CD14-positive monocyte (primary cell): ENCODE measurements at regions not wholly inside any gene's neighbourhood (a gene's known extent, or its start where the extent isn't known, plus 50 kb on each side); places are given as distances from the start of the nearest gene placed in this dataset.

Experiments
- DNase-seq, 3 donors: peaks; one replicate each; pipeline ENCODE4 v3.0.0-alpha.2; 2011 to 2022
- H2AFZ ChIP-seq: 2 replicates; pipeline ENCODE4 v1.6.0; 2012; ENCODE audit warnings: mild to moderate bottlenecking, low read depth, low read length, inconsistent platforms; ENCODE audit not compliant: insufficient read depth, poor library complexity, severe bottlenecking
- H3K27ac ChIP-seq, 2 donors: 1 replicate in 1 of 2; 2 replicates in 1 of 2; pipeline ENCODE4 v1.5.1; 2012 to 2013; ENCODE audit warnings: low read length in 2 of 2, control low read depth in 1 of 2, inconsistent platforms in 1 of 2, low read depth in 1 of 2, mild to moderate bottlenecking in 1 of 2
- H3K27me3 ChIP-seq, 2 donors: one replicate each; pipeline versions ENCODE4 v1.6.0 to v1.6.1; 2011 to 2013; ENCODE audit warnings: low read length in 2 of 2; ENCODE audit not compliant: control insufficient read depth in 2 of 2, insufficient read depth in 2 of 2
- H3K36me3 ChIP-seq, 2 donors: replicated peaks in 1 of 2; 1 replicate in 1 of 2; 2 replicates in 1 of 2; pipeline versions ENCODE4 v1.5.1 to v1.6.1; 2012 to 2013; ENCODE audit warnings: low read length in 2 of 2, control low read depth in 1 of 2, inconsistent platforms in 1 of 2, mild to moderate bottlenecking in 1 of 2; ENCODE audit not compliant: insufficient read depth in 2 of 2, control insufficient read depth in 1 of 2
- H3K4me1 ChIP-seq, 2 donors: 1 replicate in 1 of 2; 2 replicates in 1 of 2; pipeline versions ENCODE4 v1.5.1 to v1.6.1; 2012 to 2013; ENCODE audit warnings: low read length in 2 of 2, control low read depth in 1 of 2, inconsistent platforms in 1 of 2, mild to moderate bottlenecking in 1 of 2, moderate library complexity in 1 of 2; ENCODE audit not compliant: insufficient read depth in 2 of 2, control insufficient read depth in 1 of 2
- H3K4me2 ChIP-seq: replicated peaks from 2 replicates; pipeline ENCODE3; 2012; ENCODE audit warnings: low read length, moderate library complexity, mild to moderate bottlenecking; ENCODE audit not compliant: poor library complexity, severe bottlenecking; ENCODE audit errors: extremely low read depth
- H3K4me3 ChIP-seq, 3 experiments: fragments of 200-600 bp in 1 of 3; sonication (generic) in 1 of 3; replicated peaks in 1 of 3; 1 replicate in 2 of 3; 2 replicates in 1 of 3; pipeline ENCODE4 v1.5.1; 2011 to 2013; ENCODE audit warnings: low read length in 3 of 3, mild to moderate bottlenecking in 3 of 3, control low read depth in 2 of 3, low read depth in 2 of 3, inconsistent platforms in 1 of 3, moderate library complexity in 1 of 3
- H3K79me2 ChIP-seq: 2 replicates; pipeline ENCODE4 v1.6.0; 2012; ENCODE audit warnings: mild to moderate bottlenecking, control low read depth, inconsistent platforms, low read length, moderate library complexity; ENCODE audit not compliant: insufficient read depth
- H3K9ac ChIP-seq: 2 replicates; pipeline ENCODE4 v1.6.0; 2017; ENCODE audit warnings: low read length, mild to moderate bottlenecking; ENCODE audit not compliant: insufficient read depth, poor library complexity, severe bottlenecking
- H3K9me3 ChIP-seq, 2 donors: replicated peaks in 1 of 2; 1 replicate in 1 of 2; 2 replicates in 1 of 2; pipeline versions ENCODE4 v1.5.1 to v1.6.1; 2012 to 2013; ENCODE audit warnings: low read length in 2 of 2, control low read depth in 1 of 2; ENCODE audit not compliant: control insufficient read depth in 1 of 2, insufficient read depth in 1 of 2
- H4K20me1 ChIP-seq: 2 replicates; pipeline ENCODE4 v1.6.0; 2012; ENCODE audit warnings: mild to moderate bottlenecking, low read length, control low read depth, moderate library complexity; ENCODE audit not compliant: insufficient read depth
- H3K27ac Mint-ChIP-seq, 7 donors: one replicate each; pipeline ENCODE4 v1.8.0; 2020; ENCODE audit warnings: mild to moderate bottlenecking in 7 of 7, mixed read lengths in 7 of 7, moderate library complexity in 6 of 7, inconsistent platforms in 2 of 7
- H3K27me3 Mint-ChIP-seq, 3 donors: one replicate each; pipeline ENCODE4 v1.8.0; 2021 to 2022; ENCODE audit warnings: low read depth in 3 of 3, mild to moderate bottlenecking in 3 of 3, mixed read lengths in 3 of 3, moderate library complexity in 3 of 3, inconsistent platforms in 1 of 3
- H3K36me3 Mint-ChIP-seq, 2 donors: one replicate each; pipeline ENCODE4 v1.8.0; 2020; ENCODE audit warnings: mixed read lengths in 2 of 2, inconsistent platforms in 1 of 2, mild to moderate bottlenecking in 1 of 2
- H3K4me1 Mint-ChIP-seq: one replicate; pipeline ENCODE4 v1.8.0; 2020; ENCODE audit warnings: mild to moderate bottlenecking, mixed read lengths
- H3K4me3 Mint-ChIP-seq, 2 donors: one replicate each; pipeline ENCODE4 v1.8.0; 2020; ENCODE audit warnings: mild to moderate bottlenecking in 2 of 2, mixed read lengths in 2 of 2, moderate library complexity in 1 of 2
- H3K9me3 Mint-ChIP-seq, 7 donors: one replicate each; pipeline ENCODE4 v1.8.0; 2020 to 2022; ENCODE audit warnings: mixed read lengths in 7 of 7, mild to moderate bottlenecking in 6 of 7, moderate library complexity in 6 of 7, inconsistent platforms in 2 of 7
- WGBS: methylation state at CpG from one replicate; pipeline ENCODE4 v1.1.5; 2013; ENCODE audit warnings: missing lambda C conversion rate; ENCODE audit not compliant: insufficient coverage; 5-methylcytosine and 5-hydroxymethylcytosine counted together
- intact Hi-C, 2 donors: fragments of 100-400 bp; cut with micrococcal nuclease; formaldehyde crosslinking; loops; one replicate each; pipeline versions ENCODE4 v1.15.0 to v1.15.1; 2023
- TF ChIP-seq, protein P1 (sequence below): fragments of 200-600 bp; IDR thresholded peaks from one replicate; pipeline ENCODE4 v1.8.0; 2022; ENCODE audit warnings: antibody characterized with exemption, mild to moderate bottlenecking

DNA sequence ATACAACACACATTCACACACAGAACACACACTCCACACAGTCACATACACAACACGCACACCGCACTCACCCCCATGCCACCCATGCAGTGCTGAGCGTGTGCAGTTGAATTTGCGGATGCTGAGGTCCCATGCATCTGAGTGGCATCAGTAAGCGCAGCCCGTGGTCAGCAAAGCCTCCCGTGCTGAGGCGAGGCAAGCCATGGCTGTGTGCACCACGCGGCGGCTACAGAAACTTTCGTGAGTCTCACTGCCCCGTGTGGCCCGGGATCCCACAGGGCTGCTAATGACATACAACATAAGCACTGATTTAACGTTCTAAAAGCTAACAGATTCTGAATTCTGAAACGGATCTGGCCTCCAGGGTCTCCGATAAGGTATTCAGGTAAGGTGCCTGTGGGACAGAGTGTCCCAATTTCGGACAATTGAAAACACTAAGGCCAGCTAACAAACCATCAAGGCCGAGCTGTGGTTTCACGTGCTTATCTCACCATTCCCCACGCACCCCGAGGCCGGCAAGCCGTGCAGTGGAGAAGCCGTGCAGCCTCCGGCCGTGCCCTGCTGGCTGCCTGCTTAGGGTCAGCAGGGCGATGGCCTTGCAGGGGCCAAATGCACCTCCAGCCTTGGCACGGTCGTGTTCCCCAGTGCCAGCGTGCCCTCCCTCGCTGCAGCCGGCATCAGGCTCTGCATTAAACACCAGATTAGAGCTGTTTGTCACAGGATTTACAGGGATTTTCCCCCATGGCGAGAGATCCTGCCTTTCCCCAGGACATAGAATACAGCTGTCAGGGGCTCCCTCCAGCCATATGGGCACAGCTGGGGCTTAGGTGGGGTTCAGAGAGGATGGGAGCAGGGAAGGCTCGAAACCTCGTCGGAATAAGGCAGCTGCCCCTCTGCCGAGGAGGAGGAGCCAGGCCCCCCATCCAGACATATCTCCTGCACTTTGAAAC lies 191.7 kb downstream of the C16orf95 start:
- H4K20me1 ChIP-seq = no peaks in the 10 kb centered on the region
- H3K4me3 ChIP-seq = no peak overlapping the region
- TF ChIP-seq, protein P1, sequence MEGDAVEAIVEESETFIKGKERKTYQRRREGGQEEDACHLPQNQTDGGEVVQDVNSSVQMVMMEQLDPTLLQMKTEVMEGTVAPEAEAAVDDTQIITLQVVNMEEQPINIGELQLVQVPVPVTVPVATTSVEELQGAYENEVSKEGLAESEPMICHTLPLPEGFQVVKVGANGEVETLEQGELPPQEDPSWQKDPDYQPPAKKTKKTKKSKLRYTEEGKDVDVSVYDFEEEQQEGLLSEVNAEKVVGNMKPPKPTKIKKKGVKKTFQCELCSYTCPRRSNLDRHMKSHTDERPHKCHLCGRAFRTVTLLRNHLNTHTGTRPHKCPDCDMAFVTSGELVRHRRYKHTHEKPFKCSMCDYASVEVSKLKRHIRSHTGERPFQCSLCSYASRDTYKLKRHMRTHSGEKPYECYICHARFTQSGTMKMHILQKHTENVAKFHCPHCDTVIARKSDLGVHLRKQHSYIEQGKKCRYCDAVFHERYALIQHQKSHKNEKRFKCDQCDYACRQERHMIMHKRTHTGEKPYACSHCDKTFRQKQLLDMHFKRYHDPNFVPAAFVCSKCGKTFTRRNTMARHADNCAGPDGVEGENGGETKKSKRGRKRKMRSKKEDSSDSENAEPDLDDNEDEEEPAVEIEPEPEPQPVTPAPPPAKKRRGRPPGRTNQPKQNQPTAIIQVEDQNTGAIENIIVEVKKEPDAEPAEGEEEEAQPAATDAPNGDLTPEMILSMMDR = no peak
- H3K4me2 ChIP-seq = no peak overlapping the region
- no peaks in the 10 kb centered on the region for H3K4me1 ChIP-seq
- no peak overlapping the region for H3K27ac Mint-ChIP-seq
- no peak overlapping the region for H3K9ac ChIP-seq
- DNase-seq = no peak
- no peaks in the 10 kb centered on the region for H3K27me3 ChIP-seq
- no peaks in the 10 kb centered on the region for H3K4me1 Mint-ChIP-seq
- H2AFZ ChIP-seq = no peak overlapping the region
- 92% methylated on average over 32 of the region's 38 CpGs for WGBS
- no peaks in the 10 kb centered on the region for H3K79me2 ChIP-seq
- H3K4me3 Mint-ChIP-seq = no peak overlapping the region
- H3K27me3 Mint-ChIP-seq = peaks cover 0 to 3% (median 3%) of the 10 kb centered on the region in 3 donors
- peaks cover 6 to 12% of the 10 kb centered on the region in 2 donors for H3K9me3 ChIP-seq
- H3K9me3 Mint-ChIP-seq = peaks cover 0 to 11% (median 5%) of the 10 kb centered on the region in 7 donors
- H3K27ac ChIP-seq = no peak overlapping the region
- H3K36me3 Mint-ChIP-seq = no peaks in the 10 kb centered on the region
- intact Hi-C loops = no loop called here
- no peaks in the 10 kb centered on the region for H3K36me3 ChIP-seq

GRCh38 chr16:87126403-87127025 lies 190.7 kb downstream of the C16orf95 start:
- Mint-ChIP-seq H3K4me3 (no peak overlapping the region), H3K9me3 (peaks cover 4 to 11% (median 7%) of the 10 kb centered on the region in 7 donors), H3K27ac (no peak overlapping the region), H3K4me1 (no peaks in the 10 kb centered on the region), H3K27me3 (peaks cover 2 to 4% (median 3%) of the 10 kb centered on the region in 3 donors), H3K36me3 (no peaks in the 10 kb centered on the region)
- Histone ChIP-seq H3K4me1 (no peaks in the 10 kb centered on the region), H3K79me2 (no peaks in the 10 kb centered on the region), H3K4me3 (no peak overlapping the region), H3K4me2 (no peak overlapping the region), H2AFZ (no peak overlapping the region), H4K20me1 (no peaks in the 10 kb centered on the region), H3K9ac (no peak overlapping the region), H3K27me3 (no peaks in the 10 kb centered on the region), H3K27ac (no peak overlapping the region), H3K36me3 (no peaks in the 10 kb centered on the region), H3K9me3 (peaks cover 6 to 13% of the 10 kb centered on the region in 2 donors)
- DNase-seq = no peak
- intact Hi-C loops = no loop called here
- TF ChIP-seq, protein P1 = no peak
- WGBS = 95% methylated on average over 10 of the region's 13 CpGs
